NCI-H524 treated with DMSO at 0.1 percent for 48 hours (cell line): ENCODE measurements at regions not wholly inside any gene's neighbourhood (a gene's known extent, or its start where the extent isn't known, plus 50 kb on each side); places are given as distances from the start of the nearest gene placed in this dataset.
"Not testable (repeated sequence)": the region's sequence is repeated elsewhere in the genome, so short reads cannot be mapped to it uniquely, and the experiment has no call there.

Experiments
- DNase-seq: peaks from one replicate; lab custom pipeline; 2025; lab: John Stamatoyannopoulos, UW

GRCh38 chr2:188787658-188788240 lies 186.4 kb upstream of the COL3A1 start:
- DNase-seq = no peak

GRCh38 chr2:188788621-188789020 lies 185.6 kb upstream of the COL3A1 start:
- no peak for DNase-seq

GRCh38 chr2:188789951-188790350 lies 184.2 kb upstream of the COL3A1 start:
- no peak for DNase-seq

- not testable (repeated sequence) for DNase-seq
These were observed 179.7 kb upstream of the COL3A1 start for GRCh38 chr2:188794453-188794852.

GRCh38 chr2:188795762-188796161 lies 178.4 kb upstream of the COL3A1 start:
- no peak for DNase-seq

- no peak for DNase-seq
These were observed 176.8 kb upstream of the COL3A1 start for GRCh38 chr2:188797371-188797770.

- DNase-seq = no peak
These were observed 176.0 kb upstream of the COL3A1 start for GRCh38 chr2:188798159-188798558.

- DNase-seq = no peak
These were observed 169.0 kb upstream of the COL3A1 start for GRCh38 chr2:188805219-188805618.

- no peak for DNase-seq
These were observed 165.2 kb upstream of the COL3A1 start for GRCh38 chr2:188808947-188809355.

- no peak for DNase-seq
These were observed 163.6 kb upstream of the COL3A1 start for GRCh38 chr2:188810586-188810985.

GRCh38 chr2:188811522-188811921 lies 162.7 kb upstream of the COL3A1 start:
- no peak for DNase-seq

- no peak for DNase-seq
These were observed 160.9 kb upstream of the COL3A1 start for GRCh38 chr2:188813315-188813714.

- no peak for DNase-seq
These were observed 160.3 kb upstream of the COL3A1 start for GRCh38 chr2:188813857-188814256.

- DNase-seq = no peak
These were observed 155.2 kb upstream of the COL3A1 start for GRCh38 chr2:188819011-188819410.

- DNase-seq = no peak
These were observed 154.4 kb upstream of the COL3A1 start for GRCh38 chr2:188819792-188820191.

- no peak for DNase-seq
These were observed 153.6 kb upstream of the COL3A1 start for GRCh38 chr2:188820576-188820975.

- DNase-seq = no peak
These were observed 150.0 kb upstream of the COL3A1 start for GRCh38 chr2:188824125-188824524.

GRCh38 chr2:188833331-188833730 lies 140.8 kb upstream of the COL3A1 start:
- DNase-seq = no peak

- no peak for DNase-seq
These were observed 140.4 kb upstream of the COL3A1 start for GRCh38 chr2:188833799-188834198.

- DNase-seq = no peak
These were observed 139.2 kb upstream of the COL3A1 start for GRCh38 chr2:188835006-188835405.

- no peak for DNase-seq
These were observed 138.4 kb upstream of the COL3A1 start for GRCh38 chr2:188835821-188836220.

- no peak for DNase-seq
These were observed 128.5 kb upstream of the COL3A1 start for GRCh38 chr2:188845692-188846091.

GRCh38 chr2:188848887-188849435 lies 125.2 kb upstream of the COL3A1 start:
- DNase-seq = no peak

GRCh38 chr2:188850786-188851185 lies 123.4 kb upstream of the COL3A1 start:
- no peak for DNase-seq
